HG03175 (cell line): ENCODE measurements at regions not wholly inside any gene's neighbourhood (a gene's known extent, or its start where the extent isn't known, plus 50 kb on each side); places are given as distances from the start of the nearest gene placed in this dataset.
"Not testable (repeated sequence)": the region's sequence is repeated elsewhere in the genome, so short reads cannot be mapped to it uniquely, and the experiment has no call there.

Experiments used
- ATAC-seq: cut with Tn5 transposase; IDR thresholded peaks from one replicate; pipeline ENCODE4 v1.9.1; 2021; ENCODE audit warnings: mild to moderate bottlenecking, moderate library complexity; ENCODE audit not compliant: unreplicated experiment

- no peak for ATAC-seq
Measured at GRCh38 chr4:148680884-148681283, 238.7 kb upstream of the NR3C2 start.

DNA sequence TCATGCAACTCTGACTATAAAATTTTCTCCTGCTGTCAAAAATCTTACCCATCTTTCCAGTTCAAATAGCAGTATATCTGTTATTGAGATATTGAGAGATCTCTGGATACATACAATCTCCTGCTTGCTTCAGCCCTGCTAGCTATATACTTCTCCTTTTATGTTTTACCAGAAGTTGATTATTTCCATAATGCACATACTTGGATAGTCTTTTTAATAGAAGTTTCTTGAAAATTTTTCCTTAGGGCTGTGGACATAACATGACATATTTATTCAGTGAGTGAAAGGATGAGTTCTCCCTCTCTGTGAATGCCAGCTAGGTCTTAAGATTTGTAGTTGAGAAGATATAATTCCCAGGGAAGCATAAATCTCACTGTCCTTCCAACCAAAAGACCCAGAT, 234.1 kb upstream of the NR3C2 start:
- no peak for ATAC-seq

GRCh38 chr4:148674876-148675275, 232.7 kb upstream of the NR3C2 start:
- ATAC-seq = no peak

GRCh38 chr4:148664636-148665035, 222.4 kb upstream of the NR3C2 start:
- ATAC-seq = no peak

GRCh38 chr4:148654131-148654530, 211.9 kb upstream of the NR3C2 start:
- no peak for ATAC-seq

DNA sequence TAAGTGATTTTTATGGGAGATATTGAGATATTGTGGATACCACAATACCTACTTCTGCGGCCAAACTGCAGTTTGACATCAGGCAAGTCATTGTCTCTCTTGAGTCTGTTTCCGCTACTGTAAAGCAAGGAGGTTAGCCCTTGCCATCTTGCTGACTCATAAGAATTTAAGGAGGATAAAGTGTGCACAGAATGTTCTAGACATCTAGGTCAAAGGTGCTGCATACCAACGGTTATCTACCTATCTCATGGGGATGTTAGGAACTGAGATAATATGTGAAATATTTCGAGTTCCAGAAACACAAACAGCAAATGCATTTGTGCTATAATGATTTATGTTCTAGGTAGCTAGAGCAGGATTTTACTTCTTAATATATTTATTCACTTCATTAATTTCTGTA, 211.5 kb upstream of the NR3C2 start:
- no peak for ATAC-seq

DNA sequence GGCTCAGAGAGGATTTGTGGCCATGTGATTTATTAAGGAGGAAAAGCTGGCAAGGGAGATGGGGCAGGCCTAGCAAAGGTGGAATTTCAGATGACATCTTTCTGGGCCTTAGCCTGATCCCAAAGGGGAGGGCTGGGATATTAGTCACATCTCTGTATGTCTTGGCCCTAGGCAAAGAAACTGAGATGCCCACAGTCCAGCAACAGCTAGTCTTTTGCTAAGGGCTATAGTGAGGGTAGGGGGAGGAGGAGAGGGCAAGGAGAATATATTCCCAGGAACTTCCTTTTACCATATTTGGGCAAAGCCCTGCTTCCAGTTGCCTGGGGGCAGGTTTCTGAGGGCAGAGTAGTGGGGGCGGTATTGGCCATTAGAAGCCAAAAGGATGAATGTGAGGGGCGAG, 209.8 kb upstream of the NR3C2 start:
- no peak for ATAC-seq

DNA sequence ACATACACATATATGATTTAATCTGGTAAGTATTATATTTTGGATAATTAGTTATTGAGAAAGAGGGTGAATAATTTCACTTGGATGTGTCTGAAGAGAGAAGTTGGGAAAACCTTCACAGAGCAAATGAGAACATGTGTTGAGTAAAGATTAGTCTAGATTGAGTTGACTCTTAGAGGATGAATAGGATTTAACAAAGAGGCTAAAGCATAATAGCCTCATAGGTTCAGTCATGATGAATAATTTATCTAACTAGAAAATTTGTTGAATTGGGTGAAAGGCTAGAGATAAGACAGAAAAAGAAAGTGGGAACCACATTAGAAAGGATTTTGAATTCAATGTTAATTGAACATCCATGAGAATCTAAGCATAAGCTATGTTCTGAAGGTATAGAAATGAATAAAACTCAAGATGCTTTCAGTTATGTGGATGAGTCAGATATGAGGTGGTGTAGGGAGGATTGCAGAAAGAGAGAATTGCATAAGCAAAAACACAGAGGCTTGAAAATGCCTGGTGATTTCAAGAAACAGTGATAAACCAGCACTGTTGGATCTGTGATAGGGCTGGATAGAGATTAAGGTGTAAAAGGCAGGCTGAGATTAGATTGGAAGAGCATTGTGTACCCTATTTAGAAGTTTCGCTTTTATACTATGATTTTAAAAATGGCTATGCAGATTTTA, 207.6 kb upstream of the NR3C2 start:
- ATAC-seq = no peak

DNA sequence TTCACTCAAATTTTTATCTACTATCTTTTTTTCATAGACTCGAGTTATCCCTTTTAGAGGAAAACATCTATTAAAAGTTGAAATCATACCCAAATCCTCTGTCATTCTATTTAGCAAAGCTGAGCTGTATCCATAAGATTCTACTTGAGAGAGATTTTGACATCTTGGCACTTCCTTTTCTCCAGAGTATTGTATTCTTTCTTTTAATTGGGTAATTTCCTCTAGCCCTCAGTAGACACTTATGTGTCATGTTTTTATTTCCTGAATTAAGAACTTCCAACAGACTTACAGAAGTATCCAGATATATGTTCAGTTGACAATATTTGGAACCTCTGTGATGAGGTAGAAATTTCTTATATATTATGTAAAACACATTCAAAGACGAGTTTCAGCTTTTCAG, 201.6 kb upstream of the NR3C2 start:
- ATAC-seq = no peak

DNA sequence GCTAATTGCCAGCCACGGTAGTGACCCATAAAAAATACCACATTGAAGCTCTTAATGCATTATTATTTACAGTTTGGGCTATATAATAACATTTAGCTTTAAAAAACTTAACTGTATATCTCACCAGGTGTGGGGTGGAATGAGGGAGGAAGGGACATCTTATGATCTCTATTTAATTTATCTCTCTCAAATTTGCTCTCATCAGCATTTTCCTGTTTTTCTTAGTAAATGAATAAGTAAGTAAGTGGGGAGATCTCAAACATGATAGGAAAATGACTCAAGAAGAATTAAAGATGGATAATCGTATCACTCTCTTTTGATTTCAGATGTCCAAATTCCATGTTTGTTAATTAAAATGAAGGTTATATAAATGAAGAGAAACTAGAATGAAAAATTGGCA, 200.7 kb upstream of the NR3C2 start:
- no peak for ATAC-seq

- ATAC-seq = not testable (repeated sequence)
Measured at GRCh38 chr4:148638079-148638478, 195.9 kb upstream of the NR3C2 start.

- ATAC-seq = not testable (repeated sequence)
Measured at GRCh38 chr4:148637453-148637852, 195.2 kb upstream of the NR3C2 start.

GRCh38 chr4:148634476-148634875, 192.3 kb upstream of the NR3C2 start:
- no peak for ATAC-seq

- ATAC-seq = no peak
Measured at GRCh38 chr4:148633720-148634119, 191.5 kb upstream of the NR3C2 start.

- ATAC-seq = no peak
Measured at GRCh38 chr4:148632476-148632875, 190.3 kb upstream of the NR3C2 start.

- no peak for ATAC-seq
Measured at GRCh38 chr4:148630051-148630450, 187.8 kb upstream of the NR3C2 start.

DNA sequence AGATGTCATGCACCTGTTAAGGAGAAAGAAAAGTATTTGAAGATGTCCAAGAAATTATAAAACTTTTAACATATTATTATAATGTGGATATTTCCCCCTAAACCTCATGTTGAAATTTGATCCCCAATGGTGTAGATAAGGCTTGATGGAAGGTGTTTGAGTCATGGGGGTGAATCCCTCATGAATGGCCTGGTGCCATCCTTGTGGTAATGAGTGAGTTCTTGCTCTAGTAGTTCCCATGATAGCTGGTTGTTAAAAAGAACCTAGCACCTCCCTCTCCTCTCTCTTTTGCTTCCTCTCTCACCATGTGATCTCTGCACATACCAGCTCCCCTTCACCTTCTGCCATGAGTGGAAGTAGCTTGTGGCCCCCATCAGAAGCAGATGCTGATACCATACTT, 176.6 kb upstream of the NR3C2 start:
- no peak for ATAC-seq

- ATAC-seq = no peak
Measured at GRCh38 chr4:148608968-148609367, 166.8 kb upstream of the NR3C2 start.

GRCh38 chr4:148598418-148599207, 156.4 kb upstream of the NR3C2 start:
- ATAC-seq = not testable (repeated sequence)

DNA sequence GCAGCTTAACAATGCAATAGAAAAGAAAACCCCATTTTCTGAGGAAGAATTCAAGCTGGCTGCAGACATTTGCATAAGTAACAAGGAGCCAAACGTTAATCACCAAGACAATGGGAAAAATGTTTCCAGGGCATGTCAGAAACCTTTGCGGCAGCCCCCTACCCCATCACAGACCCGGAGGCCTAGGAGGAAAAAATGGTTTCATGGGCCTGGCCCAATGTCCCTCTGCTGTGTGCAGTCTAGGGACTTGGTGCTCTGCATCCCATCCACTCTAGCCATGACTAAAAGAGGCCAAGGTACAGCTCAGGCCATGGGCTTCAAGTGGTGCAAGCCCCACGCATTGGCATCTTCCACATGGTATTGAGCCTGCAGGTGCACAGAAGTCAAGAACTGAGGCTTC, 147.0 kb upstream of the NR3C2 start:
- no peak for ATAC-seq

DNA sequence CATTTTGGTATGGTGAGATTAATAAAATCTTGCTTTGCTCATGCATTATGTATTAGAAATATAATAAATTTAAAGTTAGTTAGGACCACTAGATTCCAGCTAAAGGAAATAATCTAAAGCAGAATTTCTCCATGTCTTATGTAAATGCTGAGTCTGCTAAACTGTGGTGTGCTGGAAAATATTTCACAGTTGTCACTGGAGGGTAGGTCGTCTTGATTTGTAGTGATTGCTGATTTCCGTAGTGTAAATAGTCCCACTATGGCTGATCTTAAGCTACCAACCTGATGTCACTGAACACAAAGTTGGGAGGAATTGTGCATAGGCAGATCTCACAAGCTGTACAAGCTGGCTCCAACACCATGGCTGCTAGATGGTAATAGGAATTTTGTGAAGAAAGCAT, 133.4 kb upstream of the NR3C2 start:
- ATAC-seq = no peak

- no peak for ATAC-seq
Measured at GRCh38 chr4:148574911-148575310, 132.7 kb upstream of the NR3C2 start.

- ATAC-seq = no peak
Measured at GRCh38 chr4:148574502-148574901, 132.3 kb upstream of the NR3C2 start.
